ENCODE measurements at regions not wholly inside any gene's neighbourhood (a gene's known extent, or its start where the extent isn't known, plus 50 kb on each side); places are given as distances from the start of the nearest gene placed in this dataset.

GRCh38 chr3:178336336-178336735 lies 199.9 kb upstream of the KCNMB2 start:
- Mint-ChIP-seq H3K36me3 (ENCODE audit: unreplicated experiment) (peaks cover 7% of the 10 kb centered on the region), H3K9me3 (ENCODE audit: unreplicated experiment) (peaks cover 13% of the 10 kb centered on the region), H3K4me1 (ENCODE audit: unreplicated experiment) (peaks cover 19% of the 10 kb centered on the region), H3K4me3 (ENCODE audit: unreplicated experiment) (no peak overlapping the region), H3K27ac (ENCODE audit: unreplicated experiment) (no peak overlapping the region), H3K27me3 (ENCODE audit: unreplicated experiment) (no peaks in the 10 kb centered on the region)
- DNase-seq (ENCODE audit: extremely low spot score, unreplicated experiment) = no peak
- TF ChIP-seq CTCF (IDR thresholded peaks at IDR 0.05) = no peak

GRCh38 chr3:178340506-178340905 lies 195.7 kb upstream of the KCNMB2 start:
- peaks cover 5% of the 10 kb centered on the region for H3K9me3 Mint-ChIP-seq (ENCODE audit: unreplicated experiment)
- H3K27ac Mint-ChIP-seq (ENCODE audit: unreplicated experiment) = peak overlapping the region; percentile 0
- no peak overlapping the region for H3K4me3 Mint-ChIP-seq (ENCODE audit: unreplicated experiment)
- no peak for TF ChIP-seq CTCF (IDR thresholded peaks at IDR 0.05)
- no peaks in the 10 kb centered on the region for H3K36me3 Mint-ChIP-seq (ENCODE audit: unreplicated experiment)
- peaks cover 37% of the 10 kb centered on the region for H3K4me1 Mint-ChIP-seq (ENCODE audit: unreplicated experiment)
- DNase-seq (ENCODE audit: extremely low spot score, unreplicated experiment) = no peak
- no peaks in the 10 kb centered on the region for H3K27me3 Mint-ChIP-seq (ENCODE audit: unreplicated experiment)

- H3K9me3 Mint-ChIP-seq (ENCODE audit: unreplicated experiment) = no peaks in the 10 kb centered on the region
- no peaks in the 10 kb centered on the region for H3K36me3 Mint-ChIP-seq (ENCODE audit: unreplicated experiment)
- TF ChIP-seq CTCF (IDR thresholded peaks at IDR 0.05) = no peak
- peaks cover 37% of the 10 kb centered on the region for H3K4me1 Mint-ChIP-seq (ENCODE audit: unreplicated experiment)
- no peak for DNase-seq (ENCODE audit: extremely low spot score, unreplicated experiment)
- H3K27me3 Mint-ChIP-seq (ENCODE audit: unreplicated experiment) = no peaks in the 10 kb centered on the region
- H3K27ac Mint-ChIP-seq (ENCODE audit: unreplicated experiment) = peak overlapping the region; percentile 15
- no peak overlapping the region for H3K4me3 Mint-ChIP-seq (ENCODE audit: unreplicated experiment)
These were observed 194.6 kb upstream of the KCNMB2 start for GRCh38 chr3:178341636-178342035.

GRCh38 chr3:178342111-178342510 lies 194.1 kb upstream of the KCNMB2 start:
- Mint-ChIP-seq H3K4me1 (ENCODE audit: unreplicated experiment) (peaks cover 37% of the 10 kb centered on the region), H3K9me3 (ENCODE audit: unreplicated experiment) (no peaks in the 10 kb centered on the region), H3K4me3 (ENCODE audit: unreplicated experiment) (no peak overlapping the region), H3K36me3 (ENCODE audit: unreplicated experiment) (no peaks in the 10 kb centered on the region), H3K27ac (ENCODE audit: unreplicated experiment) (peak overlapping the region; percentile 15), H3K27me3 (ENCODE audit: unreplicated experiment) (no peaks in the 10 kb centered on the region)
- TF ChIP-seq CTCF (IDR thresholded peaks at IDR 0.05) = no peak
- no peak for DNase-seq (ENCODE audit: extremely low spot score, unreplicated experiment)

GRCh38 chr3:178343433-178344038 lies 192.7 kb upstream of the KCNMB2 start:
- Mint-ChIP-seq H3K27ac (ENCODE audit: unreplicated experiment) (no peak overlapping the region), H3K9me3 (ENCODE audit: unreplicated experiment) (no peaks in the 10 kb centered on the region), H3K4me1 (ENCODE audit: unreplicated experiment) (peaks cover 34% of the 10 kb centered on the region), H3K4me3 (ENCODE audit: unreplicated experiment) (no peak overlapping the region), H3K27me3 (ENCODE audit: unreplicated experiment) (no peaks in the 10 kb centered on the region), H3K36me3 (ENCODE audit: unreplicated experiment) (no peaks in the 10 kb centered on the region)
- no peak for TF ChIP-seq CTCF (IDR thresholded peaks at IDR 0.05)
- DNase-seq (ENCODE audit: extremely low spot score, unreplicated experiment) = no peak
